Fibroblast of the aortic adventitia (primary cell): ENCODE measurements at regions not wholly inside any gene's neighbourhood (a gene's known extent, or its start where the extent isn't known, plus 50 kb on each side); places are given as distances from the start of the nearest gene placed in this dataset.

Experiments
- DNase-seq: peaks from one replicate; pipeline ENCODE4 v3.0.0-alpha.2; 2010; ENCODE audit warnings: low read depth
- H3K4me3 ChIP-seq: 2 replicates; pipeline ENCODE4 v1.5.1; 2011; ENCODE audit warnings: low read depth, mild to moderate bottlenecking, control low read depth, low read length, moderate library complexity
- TF ChIP-seq, protein P1 (sequence below): IDR thresholded peaks from 2 replicates; pipeline ENCODE4 v1.5.1; 2011; ENCODE audit warnings: mild to moderate bottlenecking, low read length, control low read depth, inconsistent platforms; ENCODE audit not compliant: insufficient read depth

DNA sequence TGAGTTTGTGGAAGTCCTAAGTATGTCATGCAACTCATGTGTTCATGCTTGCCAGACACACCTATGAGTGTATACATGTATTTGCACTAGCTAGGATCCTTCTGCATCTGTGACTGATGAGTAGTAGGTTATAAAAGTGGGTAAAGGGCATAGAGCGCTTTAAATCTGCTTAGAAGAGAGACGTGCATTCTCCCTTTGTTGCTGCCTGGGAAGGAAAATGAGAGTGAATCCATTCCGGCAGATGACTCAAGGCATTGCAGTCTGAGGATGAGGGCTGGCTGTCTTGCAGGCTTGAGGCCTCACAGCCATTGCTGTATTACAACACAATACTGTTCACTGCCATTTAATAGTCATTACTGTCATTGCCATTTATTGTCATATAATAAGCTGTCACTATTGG, 120.8 kb upstream of the UMPS start:
- TF ChIP-seq, protein P1, sequence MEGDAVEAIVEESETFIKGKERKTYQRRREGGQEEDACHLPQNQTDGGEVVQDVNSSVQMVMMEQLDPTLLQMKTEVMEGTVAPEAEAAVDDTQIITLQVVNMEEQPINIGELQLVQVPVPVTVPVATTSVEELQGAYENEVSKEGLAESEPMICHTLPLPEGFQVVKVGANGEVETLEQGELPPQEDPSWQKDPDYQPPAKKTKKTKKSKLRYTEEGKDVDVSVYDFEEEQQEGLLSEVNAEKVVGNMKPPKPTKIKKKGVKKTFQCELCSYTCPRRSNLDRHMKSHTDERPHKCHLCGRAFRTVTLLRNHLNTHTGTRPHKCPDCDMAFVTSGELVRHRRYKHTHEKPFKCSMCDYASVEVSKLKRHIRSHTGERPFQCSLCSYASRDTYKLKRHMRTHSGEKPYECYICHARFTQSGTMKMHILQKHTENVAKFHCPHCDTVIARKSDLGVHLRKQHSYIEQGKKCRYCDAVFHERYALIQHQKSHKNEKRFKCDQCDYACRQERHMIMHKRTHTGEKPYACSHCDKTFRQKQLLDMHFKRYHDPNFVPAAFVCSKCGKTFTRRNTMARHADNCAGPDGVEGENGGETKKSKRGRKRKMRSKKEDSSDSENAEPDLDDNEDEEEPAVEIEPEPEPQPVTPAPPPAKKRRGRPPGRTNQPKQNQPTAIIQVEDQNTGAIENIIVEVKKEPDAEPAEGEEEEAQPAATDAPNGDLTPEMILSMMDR: no peak
- no peak overlapping the region for H3K4me3 ChIP-seq
- DNase-seq: no peak

DNA sequence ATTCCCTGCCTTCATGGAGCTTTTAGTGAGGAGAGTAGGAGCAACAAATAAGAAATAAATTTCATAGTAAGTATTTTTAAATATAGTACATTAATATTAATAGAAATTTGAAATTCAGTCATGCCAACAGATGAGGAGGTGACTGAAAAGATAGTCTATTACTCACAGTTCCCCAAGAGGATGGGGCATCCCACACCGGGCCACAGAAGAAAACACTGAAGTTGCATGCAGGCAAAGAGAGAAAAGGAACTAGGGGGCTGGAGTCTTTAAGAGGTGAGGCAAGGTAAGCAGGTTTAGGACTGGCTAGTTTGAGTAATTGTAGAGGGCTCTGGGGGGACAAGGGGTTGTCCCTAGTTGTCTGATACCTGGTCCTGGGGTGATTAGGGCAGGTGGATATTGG, 120.1 kb upstream of the UMPS start:
- no peak overlapping the region for H3K4me3 ChIP-seq
- TF ChIP-seq, protein P1: no peak
- DNase-seq: no peak

- TF ChIP-seq, protein P1: no peak
- DNase-seq: no peak
- no peak overlapping the region for H3K4me3 ChIP-seq
Measured at GRCh38 chr3:124611520-124611919, 118.7 kb upstream of the UMPS start.

DNA sequence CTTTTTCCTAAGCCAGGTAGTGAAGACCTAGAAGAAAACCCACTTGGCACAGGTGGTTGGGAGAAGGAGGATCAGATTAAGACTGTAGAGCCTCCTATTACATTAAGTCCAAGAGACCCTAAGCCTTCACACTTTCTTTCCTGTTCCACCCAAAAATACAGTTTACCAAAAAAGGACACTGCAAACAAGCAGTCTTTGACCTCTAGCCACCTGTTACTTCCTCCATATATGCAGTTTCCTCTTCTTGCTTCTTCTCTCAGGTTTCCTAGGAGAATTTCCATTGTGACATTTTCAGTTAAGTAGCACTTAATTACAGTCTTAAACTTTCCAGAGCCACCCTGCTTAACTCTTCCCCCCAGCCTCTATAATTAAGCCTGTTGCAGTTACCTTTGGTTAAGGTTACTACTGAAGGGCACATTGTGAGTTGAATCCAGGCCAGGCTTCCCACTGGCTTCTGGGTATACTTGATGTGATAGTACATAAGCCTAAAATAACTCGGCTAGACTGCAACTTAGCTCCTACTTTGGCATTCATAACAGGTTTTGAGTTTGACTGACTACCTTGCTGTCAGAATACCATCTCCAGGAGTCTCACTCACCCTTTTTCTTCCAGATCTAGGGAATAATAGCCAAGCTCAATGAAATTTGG, 114.2 kb upstream of the UMPS start:
- no peak for DNase-seq
- no peak overlapping the region for H3K4me3 ChIP-seq
- TF ChIP-seq, protein P1: no peak

- no peak overlapping the region for H3K4me3 ChIP-seq
- TF ChIP-seq, protein P1: no peak
- DNase-seq: no peak
Measured at GRCh38 chr3:124617177-124617576, 113.1 kb upstream of the UMPS start.

DNA sequence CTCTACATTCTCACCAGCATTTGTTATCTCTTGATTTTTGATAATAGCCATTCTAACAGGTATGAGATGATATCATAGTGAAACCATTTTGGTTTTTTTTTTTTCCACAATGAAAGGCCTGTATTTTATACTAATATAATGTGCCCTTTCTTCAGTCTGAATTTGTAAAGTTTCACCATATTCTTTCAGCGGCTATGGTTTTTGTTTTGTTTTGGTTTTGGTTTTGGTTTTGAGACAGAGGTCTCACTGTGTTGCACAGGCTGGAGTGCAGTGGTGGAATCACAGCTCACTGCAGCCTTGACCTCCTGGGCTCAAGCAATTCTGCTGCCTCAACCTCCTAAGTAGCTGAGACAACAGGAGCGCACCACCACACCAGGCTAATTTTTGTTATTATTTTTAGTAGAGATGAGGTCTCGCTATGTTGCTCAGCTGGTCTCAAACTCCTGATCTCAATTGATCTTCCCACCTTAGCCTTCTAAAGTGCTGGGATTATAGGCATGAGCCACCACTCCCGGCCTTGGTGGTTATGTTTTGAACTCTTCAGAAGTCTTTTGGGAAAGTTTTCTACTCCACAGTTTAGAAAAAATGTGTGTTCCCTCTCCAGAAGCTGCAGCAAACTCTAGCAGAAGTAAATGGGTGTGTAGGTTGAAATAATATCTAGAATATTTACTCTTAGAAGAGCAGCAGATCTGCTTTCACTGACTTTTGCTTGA, 110.2 kb upstream of the UMPS start:
- TF ChIP-seq, protein P1: no peak
- no peak for DNase-seq
- H3K4me3 ChIP-seq: no peak overlapping the region
